Spleen (tissue), 7 donors: ENCODE measurements at regions not wholly inside any gene's neighbourhood (a gene's known extent, or its start where the extent isn't known, plus 50 kb on each side); places are given as distances from the start of the nearest gene placed in this dataset.

Experiments
- CTCF ChIP-seq, 11 experiments: fragments of 200-600 bp in 7 of 11; fragments of 450-650 bp in 4 of 11; sonication (generic) in 4 of 11; IDR thresholded peaks in 8 of 11; conservative IDR thresholded peaks in 3 of 11; 1 replicate in 7 of 11; 2 replicates in 4 of 11; pipeline versions ENCODE4 v1.4.0 to v1.8.0; 2016 to 2021; ENCODE audit warnings: antibody characterized with exemption in 11 of 11, inconsistent platforms in 4 of 11, mild to moderate bottlenecking in 1 of 11
- POLR2AphosphoS5 ChIP-seq, 3 donors: sonication (generic); formaldehyde crosslinking; IDR thresholded peaks; one replicate each; pipeline ENCODE4 v1.5.1; 2017; ENCODE audit warnings: antibody characterized with exemption in 3 of 3
- donor health status: DM: no; HTN: no; CAD: no; lungs with moderate emphysema.
- donor health status: DM: no; HTN: no; CAD: no.
- donor health status: DM: no; HTN: no; CAD: no.

- no peak for TF ChIP-seq POLR2AphosphoS5 (IDR thresholded peaks at IDR 0.05)
- TF ChIP-seq CTCF (IDR thresholded peaks at IDR 0.05 in 8 of 11, conservative IDR thresholded peaks at IDR 0.05 in 3 of 11), result no peak
Observed at GRCh38 chr9:99694393-99694792, 127.3 kb upstream of the NR4A3 start.
